Fibroblast of lung (primary cell): ENCODE measurements at regions not wholly inside any gene's neighbourhood (a gene's known extent, or its start where the extent isn't known, plus 50 kb on each side); places are given as distances from the start of the nearest gene placed in this dataset.

ENCODE experiments used
- CTCF ChIP-seq, 2 donors: IDR thresholded peaks in 1 of 2; conservative IDR thresholded peaks in 1 of 2; 1 replicate in 1 of 2; 2 replicates in 1 of 2; pipeline ENCODE4 v1.5.1; 2011 to 2012; ENCODE audit warnings: low read length in 2 of 2, control low read depth in 1 of 2, inconsistent platforms in 1 of 2, low read depth in 1 of 2, mild to moderate bottlenecking in 1 of 2
- EZH2 ChIP-seq: IDR thresholded peaks from 2 replicates; pipeline ENCODE4 v1.5.1; 2012; ENCODE audit warnings: low read length, control low read depth, mild to moderate bottlenecking; ENCODE audit errors: missing control alignments

GRCh38 chr4:96526625-96527024, 686.7 kb downstream of the PDHA2 start:
- TF ChIP-seq CTCF (conservative IDR thresholded peaks at IDR 0.05 in 1 of 2, IDR thresholded peaks at IDR 0.05 in 1 of 2; ENCODE audit: low read depth in 1 of 2, low read length in 2 of 2) (no peak), EZH2 (no peak)
